ENCODE measurements at regions not wholly inside any gene's neighbourhood (a gene's known extent, or its start where the extent isn't known, plus 50 kb on each side); places are given as distances from the start of the nearest gene placed in this dataset.

- Histone ChIP-seq H3K4me3 (replicated peaks; ENCODE audit: insufficient read depth, low read length) (no peak overlapping the region), H3K27ac (replicated peaks) (no peak overlapping the region), H3K27me3 (ENCODE audit: insufficient read depth, poor library complexity, severe bottlenecking) (no peaks in the 10 kb centered on the region)
- TF ChIP-seq REST (IDR thresholded peaks at IDR 0.05; ENCODE audit: insufficient replicate concordance, low read depth) (no peak), CTCF (IDR thresholded peaks at IDR 0.05; ENCODE audit: insufficient read depth, low read length) (no peak), SPI1 (IDR thresholded peaks at IDR 0.05; ENCODE audit: borderline replicate concordance, low read depth) (no peak), GABPA (IDR thresholded peaks at IDR 0.05; ENCODE audit: low read depth) (no peak), POLR2AphosphoS5 (IDR thresholded peaks at IDR 0.05; ENCODE audit: low read depth) (no peak)
- DNase-seq (ENCODE audit: low read depth in 1 of 2, low spot score in 1 of 2) = no peak
Measured at GRCh38 chr21:36643374-36644250, 55.3 kb upstream of the SIM2 start.

- H3K27ac ChIP-seq (replicated peaks) = no peak overlapping the region
- H3K4me3 ChIP-seq (replicated peaks; ENCODE audit: insufficient read depth, low read length) = no peak overlapping the region
- H3K27me3 ChIP-seq (ENCODE audit: insufficient read depth, poor library complexity, severe bottlenecking) = no peaks in the 10 kb centered on the region
- DNase-seq (ENCODE audit: low read depth in 1 of 2, low spot score in 1 of 2) = no peak
- TF ChIP-seq CTCF (IDR thresholded peaks at IDR 0.05; ENCODE audit: insufficient read depth, low read length) = no peak
Measured at GRCh38 chr21:36646011-36646410, 52.9 kb upstream of the SIM2 start.

GRCh38 chr21:36646645-36647044, 52.3 kb upstream of the SIM2 start:
- H3K4me3 ChIP-seq (replicated peaks; ENCODE audit: insufficient read depth, low read length) = no peak overlapping the region
- TF ChIP-seq CTCF (IDR thresholded peaks at IDR 0.05; ENCODE audit: insufficient read depth, low read length) = no peak
- no peak for TF ChIP-seq POLR2AphosphoS5 (IDR thresholded peaks at IDR 0.05; ENCODE audit: low read depth)
- no peak for TF ChIP-seq SPI1 (IDR thresholded peaks at IDR 0.05; ENCODE audit: borderline replicate concordance, low read depth)
- no peak for TF ChIP-seq GABPA (IDR thresholded peaks at IDR 0.05; ENCODE audit: low read depth)
- no peak for TF ChIP-seq REST (IDR thresholded peaks at IDR 0.05; ENCODE audit: insufficient replicate concordance, low read depth)
- H3K27ac ChIP-seq (replicated peaks) = no peak overlapping the region
- no peak for DNase-seq (ENCODE audit: low read depth in 1 of 2, low spot score in 1 of 2)
- no peaks in the 10 kb centered on the region for H3K27me3 ChIP-seq (ENCODE audit: insufficient read depth, poor library complexity, severe bottlenecking)
